ENCODE measurements at regions not wholly inside any gene's neighbourhood (a gene's known extent, or its start where the extent isn't known, plus 50 kb on each side); places are given as distances from the start of the nearest gene placed in this dataset.
"Not testable (repeated sequence)": the region's sequence is repeated elsewhere in the genome, so short reads cannot be mapped to it uniquely, and the experiment has no call there.

GRCh38 chr18:4762330-4762729 is 307.2 kb upstream of the DLGAP1 start:
- Histone ChIP-seq H3K9me2 (ENCODE audit: low read depth, low read length) (no peaks in the 10 kb centered on the region), H3K4me2 (ENCODE audit: low read length) (no peak overlapping the region), H3K36me3 (ENCODE audit: insufficient read depth, low read length) (no peaks in the 10 kb centered on the region), H3K27me3 (ENCODE audit: insufficient read depth, low read length) (no peaks in the 10 kb centered on the region), H3K9ac (ENCODE audit: low read length) (no peak overlapping the region), H3K79me2 (ENCODE audit: insufficient read depth, low read length) (no peaks in the 10 kb centered on the region), H3F3A (ENCODE audit: insufficient read depth, low read length) (no peaks in the 10 kb centered on the region), H3K4me3 (ENCODE audit: low read depth, low read length, poor library complexity, severe bottlenecking) (no peak overlapping the region), H3K4me1 (ENCODE audit: insufficient read depth, low read length, severe bottlenecking) (no peaks in the 10 kb centered on the region), H3K9me3 (ENCODE audit: low read length) (no peaks in the 10 kb centered on the region), H3K27ac (ENCODE audit: low read depth, low read length, poor library complexity, severe bottlenecking) (no peak overlapping the region), H4K20me1 (ENCODE audit: insufficient read depth, low read length) (no peaks in the 10 kb centered on the region), H2AFZ (ENCODE audit: low read length) (no peak overlapping the region)
- no peak for TF ChIP-seq EZH2 (IDR thresholded peaks at IDR 0.05; ENCODE audit: borderline replicate concordance, low read length)
- TF ChIP-seq CTCF (IDR thresholded peaks at IDR 0.05; ENCODE audit: low read length), result no peak

- no peak overlapping the region for H3K4me3 ChIP-seq (ENCODE audit: low read depth, low read length, poor library complexity, severe bottlenecking)
- H3K27ac ChIP-seq (ENCODE audit: low read depth, low read length, poor library complexity, severe bottlenecking), result no peak overlapping the region
- H2AFZ ChIP-seq (ENCODE audit: low read length), result no peak overlapping the region
- no peak for TF ChIP-seq EZH2 (IDR thresholded peaks at IDR 0.05; ENCODE audit: borderline replicate concordance, low read length)
- TF ChIP-seq CTCF (IDR thresholded peaks at IDR 0.05; ENCODE audit: low read length), result no peak
- H3K36me3 ChIP-seq (ENCODE audit: insufficient read depth, low read length), result no peaks in the 10 kb centered on the region
- H3K4me1 ChIP-seq (ENCODE audit: insufficient read depth, low read length, severe bottlenecking), result no peaks in the 10 kb centered on the region
- no peaks in the 10 kb centered on the region for H3F3A ChIP-seq (ENCODE audit: insufficient read depth, low read length)
- no peaks in the 10 kb centered on the region for H4K20me1 ChIP-seq (ENCODE audit: insufficient read depth, low read length)
- no peak overlapping the region for H3K4me2 ChIP-seq (ENCODE audit: low read length)
- no peak overlapping the region for H3K9ac ChIP-seq (ENCODE audit: low read length)
- H3K9me3 ChIP-seq (ENCODE audit: low read length), result no peaks in the 10 kb centered on the region
- no peaks in the 10 kb centered on the region for H3K79me2 ChIP-seq (ENCODE audit: insufficient read depth, low read length)
- H3K27me3 ChIP-seq (ENCODE audit: insufficient read depth, low read length), result no peaks in the 10 kb centered on the region
- H3K9me2 ChIP-seq (ENCODE audit: low read depth, low read length), result no peaks in the 10 kb centered on the region
Observed at GRCh38 chr18:4758980-4759379, 303.9 kb upstream of the DLGAP1 start.

- H3F3A ChIP-seq (ENCODE audit: insufficient read depth, low read length), result no peaks in the 10 kb centered on the region
- no peaks in the 10 kb centered on the region for H3K36me3 ChIP-seq (ENCODE audit: insufficient read depth, low read length)
- TF ChIP-seq EZH2 (IDR thresholded peaks at IDR 0.05; ENCODE audit: borderline replicate concordance, low read length) (no peak), CTCF (IDR thresholded peaks at IDR 0.05; ENCODE audit: low read length) (no peak)
- H3K4me2 ChIP-seq (ENCODE audit: low read length), result no peak overlapping the region
- H3K9me3 ChIP-seq (ENCODE audit: low read length), result no peaks in the 10 kb centered on the region
- H3K27me3 ChIP-seq (ENCODE audit: insufficient read depth, low read length), result no peaks in the 10 kb centered on the region
- H4K20me1 ChIP-seq (ENCODE audit: insufficient read depth, low read length), result no peaks in the 10 kb centered on the region
- H3K79me2 ChIP-seq (ENCODE audit: insufficient read depth, low read length), result no peaks in the 10 kb centered on the region
- no peak overlapping the region for H3K27ac ChIP-seq (ENCODE audit: low read depth, low read length, poor library complexity, severe bottlenecking)
- no peaks in the 10 kb centered on the region for H3K4me1 ChIP-seq (ENCODE audit: insufficient read depth, low read length, severe bottlenecking)
- no peak overlapping the region for H3K4me3 ChIP-seq (ENCODE audit: low read depth, low read length, poor library complexity, severe bottlenecking)
- no peaks in the 10 kb centered on the region for H3K9me2 ChIP-seq (ENCODE audit: low read depth, low read length)
- no peak overlapping the region for H3K9ac ChIP-seq (ENCODE audit: low read length)
- no peak overlapping the region for H2AFZ ChIP-seq (ENCODE audit: low read length)
Observed at GRCh38 chr18:4755848-4756247, 300.7 kb upstream of the DLGAP1 start.

GRCh38 chr18:4753151-4753550 is 298.0 kb upstream of the DLGAP1 start:
- H3K4me3 ChIP-seq (ENCODE audit: low read depth, low read length, poor library complexity, severe bottlenecking); H3K9me2 ChIP-seq (ENCODE audit: low read depth, low read length); H3K27ac ChIP-seq (ENCODE audit: low read depth, low read length, poor library complexity, severe bottlenecking); H4K20me1 ChIP-seq (ENCODE audit: insufficient read depth, low read length); H3K9me3 ChIP-seq (ENCODE audit: low read length); H3K36me3 ChIP-seq (ENCODE audit: insufficient read depth, low read length); H3K27me3 ChIP-seq (ENCODE audit: insufficient read depth, low read length); H3K4me1 ChIP-seq (ENCODE audit: insufficient read depth, low read length, severe bottlenecking); H3F3A ChIP-seq (ENCODE audit: insufficient read depth, low read length); H3K9ac ChIP-seq (ENCODE audit: low read length); H2AFZ ChIP-seq (ENCODE audit: low read length); H3K79me2 ChIP-seq (ENCODE audit: insufficient read depth, low read length); H3K4me2 ChIP-seq (ENCODE audit: low read length): not testable (repeated sequence)
